OCI-LY3 (cell line): ENCODE measurements at regions not wholly inside any gene's neighbourhood (a gene's known extent, or its start where the extent isn't known, plus 50 kb on each side); places are given as distances from the start of the nearest gene placed in this dataset.

Source experiments
- H2AFZ ChIP-seq: fragments of 200-600, 300-600 bp; shearing (Covaris generic); 2 replicates; pipeline ENCODE4 v1.6.0; 2014; ENCODE audit warnings: antibody characterized with exemption, low read depth, low read length
- H3K27ac ChIP-seq: fragments of 200-600, 300-600 bp; sonication (generic); 2 replicates; pipeline ENCODE4 v1.5.1; 2014; ENCODE audit warnings: mild to moderate bottlenecking, low read length, moderate library complexity, mixed read lengths
- H3K27me3 ChIP-seq: fragments of 200-600, 300-600 bp; sonication (generic); 2 replicates; pipeline ENCODE4 v1.6.1; 2014; ENCODE audit warnings: low read depth, low read length, mixed read lengths
- H3K36me3 ChIP-seq: fragments of 200-600, 300-600 bp; sonication (generic); replicated peaks from 2 replicates; pipeline ENCODE3; 2014; ENCODE audit warnings: low read depth, low read length, mixed read lengths
- H3K4me1 ChIP-seq: fragments of 300-600, 200-600 bp; sonication (generic); 2 replicates; pipeline ENCODE4 v1.6.1; 2014; ENCODE audit warnings: low read length, mixed read lengths
- H3K4me2 ChIP-seq: fragments of 200-600, 300-600 bp; sonication (generic); 2 replicates; pipeline ENCODE4 v1.6.1; 2014; ENCODE audit warnings: low read length, mixed read lengths
- H3K4me3 ChIP-seq: fragments of 300-600, 200-600 bp; sonication (generic); 2 replicates; pipeline ENCODE4 v1.5.1; 2014; ENCODE audit warnings: antibody characterized with exemption, mild to moderate bottlenecking, low read length, moderate library complexity
- H3K79me2 ChIP-seq: fragments of 300-600, 200-600 bp; shearing (Covaris generic); 2 replicates; pipeline ENCODE4 v1.6.1; 2014; ENCODE audit warnings: mild to moderate bottlenecking, low read length, mixed read lengths
- H3K9ac ChIP-seq: fragments of 300-600, 200-600 bp; shearing (Covaris generic); 2 replicates; pipeline ENCODE4 v1.6.0; 2014; ENCODE audit warnings: mild to moderate bottlenecking, low read length, moderate library complexity
- H3K9me3 ChIP-seq: fragments of 200-600, 300-600 bp; shearing (Covaris generic); 2 replicates; pipeline ENCODE4 v1.6.1; 2014; ENCODE audit warnings: low read length, mixed read lengths; ENCODE audit not compliant: insufficient read depth
- H4K20me1 ChIP-seq: fragments of 200-600, 300-600 bp; sonication (generic); 2 replicates; pipeline ENCODE4 v1.6.1; 2016; ENCODE audit warnings: low read length, mixed read lengths; ENCODE audit not compliant: insufficient read depth
- EZH2phosphoT487 ChIP-seq: fragments of 200-600 bp; shearing (Covaris generic); IDR thresholded peaks from 2 replicates; pipeline ENCODE4 v1.6.1; 2018; ENCODE audit warnings: antibody characterized with exemption, mixed run types, low read depth
- TF ChIP-seq, protein P1 (sequence below): fragments of 200-600, 300-600 bp; sonication (generic); IDR thresholded peaks from 2 replicates; pipeline ENCODE4 v1.5.1; 2014; ENCODE audit warnings: antibody characterized with exemption, low read length, low read depth

GRCh38 chr12:115626210-115626609 is 651.3 kb downstream of the MED13L start:
- Histone ChIP-seq H4K20me1 (no peaks in the 10 kb centered on the region), H3K9ac (no peak overlapping the region), H3K9me3 (no peaks in the 10 kb centered on the region), H3K27me3 (no peaks in the 10 kb centered on the region), H3K79me2 (no peaks in the 10 kb centered on the region), H3K4me2 (no peak overlapping the region), H3K36me3 (no peaks in the 10 kb centered on the region), H3K4me3 (no peak overlapping the region), H3K4me1 (no peaks in the 10 kb centered on the region), H2AFZ (no peak overlapping the region), H3K27ac (no peak overlapping the region)
- TF ChIP-seq, protein P1, sequence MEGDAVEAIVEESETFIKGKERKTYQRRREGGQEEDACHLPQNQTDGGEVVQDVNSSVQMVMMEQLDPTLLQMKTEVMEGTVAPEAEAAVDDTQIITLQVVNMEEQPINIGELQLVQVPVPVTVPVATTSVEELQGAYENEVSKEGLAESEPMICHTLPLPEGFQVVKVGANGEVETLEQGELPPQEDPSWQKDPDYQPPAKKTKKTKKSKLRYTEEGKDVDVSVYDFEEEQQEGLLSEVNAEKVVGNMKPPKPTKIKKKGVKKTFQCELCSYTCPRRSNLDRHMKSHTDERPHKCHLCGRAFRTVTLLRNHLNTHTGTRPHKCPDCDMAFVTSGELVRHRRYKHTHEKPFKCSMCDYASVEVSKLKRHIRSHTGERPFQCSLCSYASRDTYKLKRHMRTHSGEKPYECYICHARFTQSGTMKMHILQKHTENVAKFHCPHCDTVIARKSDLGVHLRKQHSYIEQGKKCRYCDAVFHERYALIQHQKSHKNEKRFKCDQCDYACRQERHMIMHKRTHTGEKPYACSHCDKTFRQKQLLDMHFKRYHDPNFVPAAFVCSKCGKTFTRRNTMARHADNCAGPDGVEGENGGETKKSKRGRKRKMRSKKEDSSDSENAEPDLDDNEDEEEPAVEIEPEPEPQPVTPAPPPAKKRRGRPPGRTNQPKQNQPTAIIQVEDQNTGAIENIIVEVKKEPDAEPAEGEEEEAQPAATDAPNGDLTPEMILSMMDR: no peak
- TF ChIP-seq EZH2phosphoT487: no peak

GRCh38 chr12:115623764-115624334 is 653.6 kb downstream of the MED13L start:
- H3K9me3 ChIP-seq: no peaks in the 10 kb centered on the region
- H3K36me3 ChIP-seq: no peaks in the 10 kb centered on the region
- no peak overlapping the region for H3K4me2 ChIP-seq
- H3K79me2 ChIP-seq: no peaks in the 10 kb centered on the region
- H3K9ac ChIP-seq: no peak overlapping the region
- no peaks in the 10 kb centered on the region for H3K4me1 ChIP-seq
- no peak overlapping the region for H3K4me3 ChIP-seq
- H2AFZ ChIP-seq: no peak overlapping the region
- TF ChIP-seq EZH2phosphoT487: no peak
- TF ChIP-seq, protein P1: no peak
- no peaks in the 10 kb centered on the region for H4K20me1 ChIP-seq
- H3K27ac ChIP-seq: no peak overlapping the region
- H3K27me3 ChIP-seq: no peaks in the 10 kb centered on the region

GRCh38 chr12:115623275-115623674 is 654.2 kb downstream of the MED13L start:
- TF ChIP-seq, protein P1: no peak
- TF ChIP-seq EZH2phosphoT487: no peak
- Histone ChIP-seq H3K27ac (no peak overlapping the region), H4K20me1 (no peaks in the 10 kb centered on the region), H3K36me3 (no peaks in the 10 kb centered on the region), H3K4me3 (no peak overlapping the region), H2AFZ (no peak overlapping the region), H3K4me2 (no peak overlapping the region), H3K79me2 (no peaks in the 10 kb centered on the region), H3K4me1 (no peaks in the 10 kb centered on the region), H3K9ac (no peak overlapping the region), H3K27me3 (no peaks in the 10 kb centered on the region), H3K9me3 (no peaks in the 10 kb centered on the region)

- H3K36me3 ChIP-seq: no peaks in the 10 kb centered on the region
- no peaks in the 10 kb centered on the region for H3K27me3 ChIP-seq
- no peak overlapping the region for H3K9ac ChIP-seq
- no peak overlapping the region for H3K4me2 ChIP-seq
- H3K9me3 ChIP-seq: no peaks in the 10 kb centered on the region
- H3K79me2 ChIP-seq: no peaks in the 10 kb centered on the region
- H3K4me1 ChIP-seq: 0 out of 2 replicates have a peak, but pooled peaks cover 3% of the 10 kb centered on the region
- no peak overlapping the region for H3K4me3 ChIP-seq
- no peaks in the 10 kb centered on the region for H4K20me1 ChIP-seq
- TF ChIP-seq EZH2phosphoT487: no peak
- TF ChIP-seq, protein P1: no peak
- no peak overlapping the region for H3K27ac ChIP-seq
- H2AFZ ChIP-seq: no peak overlapping the region
Observed at GRCh38 chr12:115620816-115621215, 656.7 kb downstream of the MED13L start.
